ENCODE measurements at regions not wholly inside any gene's neighbourhood (a gene's known extent, or its start where the extent isn't known, plus 50 kb on each side); places are given as distances from the start of the nearest gene placed in this dataset.

- no peak overlapping the region for H3K4me3 ChIP-seq (ENCODE audit: insufficient read depth in 1 of 2, low read depth in 1 of 2, low read length in 2 of 2)
- H3K14ac ChIP-seq (ENCODE audit: low read length in 2 of 2) = peak overlapping the region in 1 of 2 experiments; percentile 1
- H3K79me1 ChIP-seq (replicated peaks; ENCODE audit: low read length, poor library complexity, severe bottlenecking) = peaks cover 42% of the 10 kb centered on the region
- WGBS = 75% methylated on average over 1 of the region's 1 CpG
- no peak for DNase-seq
- H2BK120ac ChIP-seq (ENCODE audit: low read depth, low read length) = no peak overlapping the region
- no peak overlapping the region for H2BK15ac ChIP-seq (ENCODE audit: low read depth, poor library complexity, severe bottlenecking)
- H4K91ac ChIP-seq (ENCODE audit: low read length) = no peak overlapping the region
- H3K27ac ChIP-seq (ENCODE audit: low read length, poor library complexity, severe bottlenecking) = no peak overlapping the region
- H3K27me3 ChIP-seq (ENCODE audit: control insufficient read depth in 1 of 2, insufficient read depth in 1 of 2, low read length in 2 of 2) = no peaks in the 10 kb centered on the region
- no peak overlapping the region for H4K8ac ChIP-seq (ENCODE audit: low read length)
- H3K4me2 ChIP-seq (ENCODE audit: low read length, poor library complexity, severe bottlenecking) = no peak overlapping the region
- no peak overlapping the region for H3K18ac ChIP-seq (ENCODE audit: low read depth in 1 of 2, low read length in 2 of 2)
- no peak overlapping the region for H2BK12ac ChIP-seq (ENCODE audit: low read length in 2 of 2)
- H2BK5ac ChIP-seq (ENCODE audit: low read depth, low read length, poor library complexity, severe bottlenecking) = no peak overlapping the region
- peak overlapping the region in 1 of 2 experiments; percentile 16 for H3K4ac ChIP-seq (ENCODE audit: low read depth in 1 of 2, low read length in 2 of 2)
- no peak overlapping the region for H3K9ac ChIP-seq (ENCODE audit: low read length)
- no peak overlapping the region for H2AFZ ChIP-seq (ENCODE audit: low read depth, low read length)
- no peak overlapping the region for H3K23ac ChIP-seq (ENCODE audit: low read length in 2 of 2)
- no peak overlapping the region for H2AK5ac ChIP-seq (ENCODE audit: low read length, severe bottlenecking)
- H3K4me1 ChIP-seq (ENCODE audit: control insufficient read depth, insufficient read depth, low read depth, low read length) = peaks cover 55% of the 10 kb centered on the region
- no peaks in the 10 kb centered on the region for H3K9me3 ChIP-seq (ENCODE audit: control insufficient read depth, low read length)
- H3K36me3 ChIP-seq (ENCODE audit: control insufficient read depth in 1 of 2, insufficient read depth in 2 of 2, low read depth in 1 of 2, low read length in 2 of 2) = peaks cover 0 to 5% of the 10 kb centered on the region in 2 experiments
Measured at GRCh38 chr2:120869036-120869729, 133.5 kb downstream of the GLI2 start.

- no peaks in the 10 kb centered on the region for H3K27me3 ChIP-seq (ENCODE audit: control insufficient read depth in 1 of 2, insufficient read depth in 1 of 2, low read length in 2 of 2)
- peaks cover 46% of the 10 kb centered on the region for H3K79me1 ChIP-seq (replicated peaks; ENCODE audit: low read length, poor library complexity, severe bottlenecking)
- H4K8ac ChIP-seq (ENCODE audit: low read length) = no peak overlapping the region
- no peak overlapping the region for H2BK120ac ChIP-seq (ENCODE audit: low read depth, low read length)
- no peak overlapping the region for H3K4ac ChIP-seq (ENCODE audit: low read depth in 1 of 2, low read length in 2 of 2)
- H3K36me3 ChIP-seq (ENCODE audit: control insufficient read depth in 1 of 2, insufficient read depth in 2 of 2, low read depth in 1 of 2, low read length in 2 of 2) = peaks cover 0 to 5% of the 10 kb centered on the region in 2 experiments
- H4K91ac ChIP-seq (ENCODE audit: low read length) = no peak overlapping the region
- no peak overlapping the region for H2BK15ac ChIP-seq (ENCODE audit: low read depth, poor library complexity, severe bottlenecking)
- no peak overlapping the region for H3K27ac ChIP-seq (ENCODE audit: low read length, poor library complexity, severe bottlenecking)
- no peak overlapping the region for H3K14ac ChIP-seq (ENCODE audit: low read length in 2 of 2)
- H3K9me3 ChIP-seq (ENCODE audit: control insufficient read depth, low read length) = no peaks in the 10 kb centered on the region
- no peak overlapping the region for H3K9ac ChIP-seq (ENCODE audit: low read length)
- H3K4me1 ChIP-seq (ENCODE audit: control insufficient read depth, insufficient read depth, low read depth, low read length) = peaks cover 59% of the 10 kb centered on the region
- no peak overlapping the region for H3K4me3 ChIP-seq (ENCODE audit: insufficient read depth in 1 of 2, low read depth in 1 of 2, low read length in 2 of 2)
- no peak overlapping the region for H2BK5ac ChIP-seq (ENCODE audit: low read depth, low read length, poor library complexity, severe bottlenecking)
- WGBS = 78% methylated on average over 4 of the region's 5 CpGs
- no peak overlapping the region for H3K23ac ChIP-seq (ENCODE audit: low read length in 2 of 2)
- H2AFZ ChIP-seq (ENCODE audit: low read depth, low read length) = no peak overlapping the region
- H2AK5ac ChIP-seq (ENCODE audit: low read length, severe bottlenecking) = no peak overlapping the region
- no peak overlapping the region for H3K4me2 ChIP-seq (ENCODE audit: low read length, poor library complexity, severe bottlenecking)
- H3K18ac ChIP-seq (ENCODE audit: low read depth in 1 of 2, low read length in 2 of 2) = peak overlapping the region in 1 of 2 experiments; percentile 38
- no peak for DNase-seq
- H2BK12ac ChIP-seq (ENCODE audit: low read length in 2 of 2) = no peak overlapping the region
Measured at GRCh38 chr2:120869730-120870466, 134.2 kb downstream of the GLI2 start.

- Histone ChIP-seq H2BK12ac (ENCODE audit: low read length in 2 of 2) (no peak overlapping the region), H3K4me3 (ENCODE audit: insufficient read depth in 1 of 2, low read depth in 1 of 2, low read length in 2 of 2) (no peak overlapping the region), H2BK15ac (ENCODE audit: low read depth, poor library complexity, severe bottlenecking) (no peak overlapping the region), H3K4ac (ENCODE audit: low read depth in 1 of 2, low read length in 2 of 2) (no peak overlapping the region), H3K18ac (ENCODE audit: low read depth in 1 of 2, low read length in 2 of 2) (no peak overlapping the region), H3K27ac (ENCODE audit: low read length, poor library complexity, severe bottlenecking) (no peak overlapping the region), H3K14ac (ENCODE audit: low read length in 2 of 2) (no peak overlapping the region), H3K4me1 (ENCODE audit: control insufficient read depth, insufficient read depth, low read depth, low read length) (peaks cover 60% of the 10 kb centered on the region), H4K91ac (ENCODE audit: low read length) (no peak overlapping the region), H2BK120ac (ENCODE audit: low read depth, low read length) (no peak overlapping the region), H2AK5ac (ENCODE audit: low read length, severe bottlenecking) (no peak overlapping the region), H3K36me3 (ENCODE audit: control insufficient read depth in 1 of 2, insufficient read depth in 2 of 2, low read depth in 1 of 2, low read length in 2 of 2) (peaks cover 0 to 5% of the 10 kb centered on the region in 2 experiments), H3K27me3 (ENCODE audit: control insufficient read depth in 1 of 2, insufficient read depth in 1 of 2, low read length in 2 of 2) (no peaks in the 10 kb centered on the region), H3K4me2 (ENCODE audit: low read length, poor library complexity, severe bottlenecking) (no peak overlapping the region), H3K9me3 (ENCODE audit: control insufficient read depth, low read length) (no peaks in the 10 kb centered on the region), H2BK5ac (ENCODE audit: low read depth, low read length, poor library complexity, severe bottlenecking) (no peak overlapping the region), H2AFZ (ENCODE audit: low read depth, low read length) (no peak overlapping the region), H4K8ac (ENCODE audit: low read length) (no peak overlapping the region), H3K23ac (ENCODE audit: low read length in 2 of 2) (no peak overlapping the region), H3K79me1 (replicated peaks; ENCODE audit: low read length, poor library complexity, severe bottlenecking) (peaks cover 50% of the 10 kb centered on the region), H3K9ac (ENCODE audit: low read length) (no peak overlapping the region)
- over 99% methylated on average over 7 of the region's 9 CpGs for WGBS
- no peak for DNase-seq
Measured at GRCh38 chr2:120870467-120870788, 134.8 kb downstream of the GLI2 start.

- Histone ChIP-seq H2BK5ac (ENCODE audit: low read depth, low read length, poor library complexity, severe bottlenecking) (no peak overlapping the region), H3K14ac (ENCODE audit: low read length in 2 of 2) (no peak overlapping the region), H3K4me2 (ENCODE audit: low read length, poor library complexity, severe bottlenecking) (no peak overlapping the region), H4K91ac (ENCODE audit: low read length) (no peak overlapping the region), H3K4me3 (ENCODE audit: insufficient read depth in 1 of 2, low read depth in 1 of 2, low read length in 2 of 2) (no peak overlapping the region), H2BK120ac (ENCODE audit: low read depth, low read length) (no peak overlapping the region), H3K4me1 (ENCODE audit: control insufficient read depth, insufficient read depth, low read depth, low read length) (peaks cover 56% of the 10 kb centered on the region), H2BK12ac (ENCODE audit: low read length in 2 of 2) (peak overlapping the region in 1 of 2 experiments; percentile 37), H3K27me3 (ENCODE audit: control insufficient read depth in 1 of 2, insufficient read depth in 1 of 2, low read length in 2 of 2) (no peaks in the 10 kb centered on the region), H3K9me3 (ENCODE audit: control insufficient read depth, low read length) (no peaks in the 10 kb centered on the region), H3K4ac (ENCODE audit: low read depth in 1 of 2, low read length in 2 of 2) (no peak overlapping the region), H3K9ac (ENCODE audit: low read length) (no peak overlapping the region), H3K79me1 (replicated peaks; ENCODE audit: low read length, poor library complexity, severe bottlenecking) (peaks cover 48% of the 10 kb centered on the region), H2AK5ac (ENCODE audit: low read length, severe bottlenecking) (no peak overlapping the region), H2AFZ (ENCODE audit: low read depth, low read length) (no peak overlapping the region), H3K23ac (ENCODE audit: low read length in 2 of 2) (no peak overlapping the region), H3K27ac (ENCODE audit: low read length, poor library complexity, severe bottlenecking) (no peak overlapping the region), H2BK15ac (ENCODE audit: low read depth, poor library complexity, severe bottlenecking) (no peak overlapping the region), H4K8ac (ENCODE audit: low read length) (peak overlapping the region; percentile 36), H3K18ac (ENCODE audit: low read depth in 1 of 2, low read length in 2 of 2) (no peak overlapping the region), H3K36me3 (ENCODE audit: control insufficient read depth in 1 of 2, insufficient read depth in 2 of 2, low read depth in 1 of 2, low read length in 2 of 2) (peaks cover 0 to 5% of the 10 kb centered on the region in 2 experiments)
- WGBS = 98% methylated on average over 8 of the region's 10 CpGs
- no peak for DNase-seq
Measured at GRCh38 chr2:120871016-120871635, 135.5 kb downstream of the GLI2 start.

Data from mesenchymal stem cell (in vitro differentiated cells and primary cell).